GM18505 (cell line): ENCODE measurements at regions not wholly inside any gene's neighbourhood (a gene's known extent, or its start where the extent isn't known, plus 50 kb on each side); places are given as distances from the start of the nearest gene placed in this dataset.

Source experiments
- ATAC-seq: cut with Tn5 transposase; IDR thresholded peaks from one replicate; pipeline ENCODE4 v1.9.1; 2021; ENCODE audit not compliant: unreplicated experiment
- POLR2A ChIP-seq: IDR thresholded peaks from 4 replicates; pipeline ENCODE4 v1.6.1; 2011; ENCODE audit warnings: borderline replicate concordance; ENCODE audit not compliant: insufficient read depth, insufficient read length; ENCODE audit errors: extremely low read depth

- TF ChIP-seq POLR2A: no peak
- ATAC-seq: no peak
These were observed 355.3 kb upstream of the NRXN1 start for GRCh38 chr2:51387235-51387634.

- TF ChIP-seq POLR2A: no peak
- ATAC-seq: no peak
These were observed 348.1 kb upstream of the NRXN1 start for GRCh38 chr2:51379997-51380396.

- TF ChIP-seq POLR2A: no peak
- ATAC-seq: no peak
These were observed 336.3 kb upstream of the NRXN1 start for GRCh38 chr2:51368250-51368649.

- ATAC-seq: no peak
- no peak for TF ChIP-seq POLR2A
These were observed 318.2 kb upstream of the NRXN1 start for GRCh38 chr2:51350100-51350499.

GRCh38 chr2:51344886-51345285 lies 313.0 kb upstream of the NRXN1 start:
- TF ChIP-seq POLR2A: no peak
- ATAC-seq: no peak

- TF ChIP-seq POLR2A: no peak
- ATAC-seq: no peak
These were observed 303.4 kb upstream of the NRXN1 start for GRCh38 chr2:51335087-51336058.

GRCh38 chr2:51329512-51329911 lies 297.6 kb upstream of the NRXN1 start:
- ATAC-seq: no peak
- no peak for TF ChIP-seq POLR2A

GRCh38 chr2:51324051-51324450 lies 292.1 kb upstream of the NRXN1 start:
- TF ChIP-seq POLR2A: no peak
- no peak for ATAC-seq

GRCh38 chr2:51322613-51323012 lies 290.7 kb upstream of the NRXN1 start:
- no peak for ATAC-seq
- no peak for TF ChIP-seq POLR2A

GRCh38 chr2:51304311-51304710 lies 272.4 kb upstream of the NRXN1 start:
- ATAC-seq: no peak
- TF ChIP-seq POLR2A: no peak

- no peak for ATAC-seq
- no peak for TF ChIP-seq POLR2A
These were observed 269.4 kb upstream of the NRXN1 start for GRCh38 chr2:51301381-51301780.

GRCh38 chr2:51299370-51299769 lies 267.4 kb upstream of the NRXN1 start:
- no peak for TF ChIP-seq POLR2A
- no peak for ATAC-seq

GRCh38 chr2:51297488-51297887 lies 265.6 kb upstream of the NRXN1 start:
- ATAC-seq: no peak
- TF ChIP-seq POLR2A: no peak

GRCh38 chr2:51293566-51294200 lies 261.8 kb upstream of the NRXN1 start:
- ATAC-seq: no peak
- TF ChIP-seq POLR2A: no peak
